Left ventricle myocardium superior (tissue), 1 donor: ENCODE measurements at regions not wholly inside any gene's neighbourhood (a gene's known extent, or its start where the extent isn't known, plus 50 kb on each side); places are given as distances from the start of the nearest gene placed in this dataset.
A peak's percentile ranks its signal among the peaks of the same experiment; 100 is the strongest.

Experiments
- ATAC-seq: fragments of 200-7000 bp; cut with Tn5 transposase; one replicate; pipeline ENCODE4 v1.9.1; 2020; ENCODE audit warnings: mild to moderate bottlenecking, moderate library complexity
- DNase-seq: peaks from one replicate; pipeline ENCODE4 v3.0.0-alpha.2; 2020
- intact Hi-C: fragments of 100-400 bp; cut with micrococcal nuclease; formaldehyde crosslinking; loops from one replicate; pipeline ENCODE4 v1.11.0; 2022
- donor health status: DM: no; HTN: yes; CAD: no; lungs with severe emphysema.

DNA sequence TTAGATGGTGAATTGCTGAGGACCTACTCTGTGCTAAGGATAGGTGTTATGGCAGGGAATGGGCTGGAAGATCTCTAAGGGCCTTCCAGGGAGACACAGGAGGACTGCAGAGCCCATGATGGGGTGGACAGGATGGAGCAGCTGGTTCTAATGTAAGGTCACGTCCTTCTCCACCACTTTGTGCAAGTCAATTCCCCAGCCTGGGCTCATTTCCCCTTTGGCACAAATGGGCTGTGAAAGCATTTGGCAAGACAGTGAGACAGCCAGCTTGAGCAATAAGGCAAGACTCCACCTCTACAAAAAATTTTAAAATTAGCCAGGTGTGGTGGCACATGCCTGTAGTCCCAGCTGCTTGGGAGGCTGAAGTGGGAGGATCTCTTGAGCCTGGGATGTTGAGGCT is 81.4 kb upstream of the THY1 start:
- intact Hi-C loops = no loop called here
- no peak for DNase-seq
- no peak for ATAC-seq

DNA sequence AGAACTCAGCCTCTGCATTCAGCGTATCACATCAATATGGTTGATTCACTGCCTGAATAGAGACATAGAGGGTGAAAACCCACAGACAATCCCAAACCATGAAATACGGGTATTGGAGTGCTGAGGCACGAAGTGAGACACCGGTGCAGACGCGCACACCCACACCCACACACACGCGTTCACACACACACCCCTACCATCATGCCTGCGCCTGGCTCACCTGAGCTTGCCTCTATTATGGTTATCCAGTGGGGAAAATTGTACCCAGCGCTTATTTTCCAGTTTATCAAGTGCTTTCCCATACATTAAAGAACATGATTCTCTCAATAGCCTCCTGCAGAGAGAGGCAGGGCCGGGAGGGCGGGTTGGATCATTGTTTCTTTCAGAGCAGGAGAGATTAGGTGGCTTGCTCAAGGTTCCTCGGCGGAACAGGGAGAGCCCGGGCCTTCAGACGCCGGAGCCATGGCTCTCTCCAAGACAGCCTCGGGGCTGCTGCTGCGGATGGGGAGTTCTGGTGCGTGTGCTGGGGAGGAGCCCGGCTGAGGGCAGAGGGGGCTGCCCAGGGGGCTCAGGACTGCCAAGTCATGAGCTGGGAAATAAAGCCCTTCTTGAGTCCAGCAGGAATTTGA is 78.9 kb upstream of the THY1 start:
- intact Hi-C loops = no loop called here
- DNase-seq = no peak
- ATAC-seq = no peak

DNA sequence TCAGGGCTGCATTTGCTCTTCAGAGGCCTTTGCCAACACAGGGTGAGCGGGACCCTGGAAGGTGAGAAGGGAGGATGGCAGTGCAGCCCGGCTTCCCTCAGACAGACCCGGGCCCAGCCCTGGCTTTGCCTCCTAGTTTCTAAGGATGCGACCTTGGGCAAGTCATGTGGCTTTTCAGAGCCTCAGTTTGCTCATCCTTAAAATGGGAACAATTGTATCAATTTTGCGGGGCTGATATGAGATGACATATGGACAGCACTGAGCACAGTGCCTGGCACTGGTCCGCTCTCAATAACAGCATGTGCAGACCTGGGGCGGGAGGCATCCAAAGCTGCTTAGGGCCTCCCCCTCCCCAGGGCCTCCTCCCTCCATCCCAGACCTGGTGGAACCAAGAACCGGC is 74.7 kb upstream of the THY1 start:
- DNase-seq = no peak
- intact Hi-C loops = no loop called here
- no peak for ATAC-seq

DNA sequence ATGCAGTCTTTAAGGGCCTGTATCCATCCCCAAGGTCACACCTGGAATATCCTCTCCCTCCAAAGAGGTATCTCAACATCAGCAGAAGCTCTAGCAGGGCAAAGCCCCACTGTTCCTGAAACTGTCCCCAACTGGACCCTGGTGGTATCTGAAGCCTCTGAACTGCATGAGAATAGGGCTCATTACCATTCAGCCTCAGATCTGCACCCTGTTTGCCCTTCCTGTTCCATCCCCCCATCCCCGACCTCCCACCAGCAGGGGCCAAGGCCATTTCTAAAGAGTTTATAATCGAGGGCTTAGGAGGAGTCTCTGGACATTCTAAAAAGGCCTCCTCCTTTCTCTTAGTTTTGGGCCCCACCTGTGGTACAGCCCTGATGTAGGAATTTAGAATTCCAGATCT is 74.0 kb upstream of the THY1 start:
- DNase-seq (no peak), ATAC-seq (no peak)
- intact Hi-C loops = no loop called here

DNA sequence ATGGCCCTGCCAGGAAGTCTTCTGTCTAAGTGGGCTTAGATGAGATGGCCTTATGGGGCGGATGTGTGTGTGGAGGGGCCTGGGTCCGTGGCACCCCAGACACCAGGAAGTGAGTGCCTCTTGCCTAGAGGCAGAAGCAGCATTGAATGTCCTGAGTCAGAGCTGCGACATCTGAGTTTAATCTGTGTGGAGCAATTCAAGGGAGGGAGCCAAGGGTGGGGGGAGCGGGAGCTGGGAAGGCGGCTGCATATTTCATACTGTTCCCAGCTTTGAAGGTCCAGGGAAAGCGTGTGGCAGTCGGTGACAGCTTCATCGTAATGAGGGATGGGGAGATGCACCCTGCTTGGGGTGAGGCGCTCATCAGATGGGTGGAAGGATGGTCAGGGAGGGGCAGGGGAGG is 73.5 kb upstream of the THY1 start:
- ATAC-seq (no peak), DNase-seq (no peak)
- intact Hi-C loops = no loop called here

DNA sequence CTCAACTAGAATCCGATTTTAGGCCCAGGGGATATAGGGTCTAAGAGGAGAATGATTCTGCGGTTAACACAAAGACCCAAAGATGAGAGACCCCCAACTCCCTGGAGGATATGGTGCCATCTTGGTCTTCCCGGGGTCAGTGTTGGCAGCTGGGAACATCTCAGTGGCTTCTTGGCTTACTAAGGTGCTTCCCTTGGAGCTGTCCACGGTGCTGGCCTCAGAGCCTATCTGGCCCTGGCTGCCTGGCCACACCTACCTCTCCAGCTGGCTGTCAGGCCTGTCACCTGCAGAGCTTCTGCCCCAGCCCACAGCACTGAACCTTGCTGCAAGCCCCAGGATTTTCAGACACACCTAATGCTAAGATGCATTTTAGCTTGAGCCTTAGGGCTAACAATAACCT is 70.7 kb upstream of the THY1 start:
- peak; percentile 46 for DNase-seq
- intact Hi-C loops = no loop called here
- no peak for ATAC-seq

DNA sequence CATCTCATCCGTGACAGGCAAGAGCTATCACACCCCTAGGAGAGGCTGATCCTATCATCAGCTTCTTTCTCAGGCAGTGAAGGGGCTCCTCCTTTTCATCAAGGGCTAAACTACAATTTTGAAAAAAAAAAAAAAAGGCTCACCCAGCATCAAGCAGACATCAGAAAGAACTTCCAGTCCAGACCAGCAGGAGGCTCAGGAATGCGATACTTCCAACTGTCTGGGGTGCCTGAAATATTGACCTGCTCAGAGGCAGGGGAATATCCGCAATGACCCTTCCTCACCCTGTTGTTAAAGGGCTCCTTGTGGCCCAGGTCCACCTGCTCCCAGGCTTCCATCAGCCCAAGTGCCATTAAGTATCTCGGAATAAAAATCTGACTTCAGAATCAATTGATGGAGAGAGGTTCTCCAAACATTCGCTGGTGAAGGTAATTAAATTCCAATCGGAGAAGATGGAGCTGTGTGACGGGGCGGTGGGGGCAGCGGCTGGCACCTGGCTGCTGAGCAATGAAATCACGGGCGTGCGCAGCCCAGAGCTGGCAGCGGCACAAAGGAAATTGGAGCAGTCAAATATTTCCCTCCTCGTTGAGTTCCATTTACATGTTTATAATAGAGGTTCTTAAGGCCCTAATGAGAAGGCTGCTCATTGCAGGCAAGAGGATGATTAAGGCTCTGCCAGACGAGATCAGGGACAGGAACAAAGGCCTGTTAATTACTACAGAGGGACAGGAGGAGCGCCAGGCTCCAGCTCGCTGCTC is 69.0 kb upstream of the THY1 start:
- ATAC-seq = no peak
- DNase-seq = no peak
- intact Hi-C loops = no loop called here

DNA sequence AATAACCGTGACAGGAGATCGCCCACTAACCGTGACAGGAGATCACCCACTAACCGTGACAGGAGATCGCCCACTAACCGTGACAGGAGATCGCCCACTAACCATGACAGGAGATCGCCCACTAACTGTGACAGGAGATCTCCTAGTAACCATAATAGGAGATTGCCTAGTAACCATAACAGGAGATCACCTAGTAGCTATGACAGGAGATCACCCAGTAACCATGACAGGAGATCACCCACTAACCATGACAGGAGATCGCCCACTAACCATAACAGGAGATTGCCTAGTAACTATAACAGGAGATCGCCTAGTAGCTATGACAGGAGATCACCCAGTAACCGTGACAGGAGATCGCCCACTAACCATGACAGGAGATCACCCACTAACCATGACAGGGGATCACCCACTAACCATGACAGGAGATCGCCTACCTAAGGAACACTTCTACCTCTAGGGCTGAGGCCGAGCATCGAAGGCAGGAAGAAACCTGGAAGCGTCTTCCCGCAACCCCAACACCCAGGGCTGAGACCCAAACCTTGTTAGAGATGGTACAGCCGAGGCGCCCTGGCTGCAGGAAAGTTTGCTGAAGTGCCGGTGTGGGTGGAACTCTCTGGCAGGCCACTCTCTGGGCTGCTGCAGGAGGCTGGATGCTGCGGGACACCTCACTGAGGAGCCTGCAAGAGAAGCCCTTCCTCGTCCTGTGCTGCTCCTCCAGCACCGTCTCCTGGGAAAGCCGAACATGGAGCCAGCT is 67.5 kb upstream of the THY1 start:
- no peak for ATAC-seq
- intact Hi-C loops = no loop called here
- no peak for DNase-seq

DNA sequence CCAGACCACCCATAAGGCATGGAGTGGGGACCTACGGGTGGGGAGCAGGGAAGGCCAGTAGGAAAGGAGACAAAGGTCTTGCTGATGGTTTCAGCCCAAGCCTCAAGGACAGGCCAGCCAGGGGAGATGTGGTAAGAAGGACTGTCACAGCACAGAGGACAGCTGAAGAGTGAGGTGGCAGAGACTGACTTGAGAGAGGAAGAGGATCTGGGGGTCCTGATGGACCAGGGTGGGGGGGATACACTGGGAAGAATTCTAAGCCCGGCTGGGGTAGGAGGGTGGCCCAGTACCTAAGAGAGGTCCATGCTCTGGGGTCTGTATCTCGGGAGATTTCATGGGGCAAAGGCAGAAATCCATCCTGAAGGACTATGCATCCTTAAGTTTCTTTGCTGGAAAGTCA is 66.1 kb upstream of the THY1 start:
- DNase-seq (no peak), ATAC-seq (no peak)
- intact Hi-C loops = no loop called here

DNA sequence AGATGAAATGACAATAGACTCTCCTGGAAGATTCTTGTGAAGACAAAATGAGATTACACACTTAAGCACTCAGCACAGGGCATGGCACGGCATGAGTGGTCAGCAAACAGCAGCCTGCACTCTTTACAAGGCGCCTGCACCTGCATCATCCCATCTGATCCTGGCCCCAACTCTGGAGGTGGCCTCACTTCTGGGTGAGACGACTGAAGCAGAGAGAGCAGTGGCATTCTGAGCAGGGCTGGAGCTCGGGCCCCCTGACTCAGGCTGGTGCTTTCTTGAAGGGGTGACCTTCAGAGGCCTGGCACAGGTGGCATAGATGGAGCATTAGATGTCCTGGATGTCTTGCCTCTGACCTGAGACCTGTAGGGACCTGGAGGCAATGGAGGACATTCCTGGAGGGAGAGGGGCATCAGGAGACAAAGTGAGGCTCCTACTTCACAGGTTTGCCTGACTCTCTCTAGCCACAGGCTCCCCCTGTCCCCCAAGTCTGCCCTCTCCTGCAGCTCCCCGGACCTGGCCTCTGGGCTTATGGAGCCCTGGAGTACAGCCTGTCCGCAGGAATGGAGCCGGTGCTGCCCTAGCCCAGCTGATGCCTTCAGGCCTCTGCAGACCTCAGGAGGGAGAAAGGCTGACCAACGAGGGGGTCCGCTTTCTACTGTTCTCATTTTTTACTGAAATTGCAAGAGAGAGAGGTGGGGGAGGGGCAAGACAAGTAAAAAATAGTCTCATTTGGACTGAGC is 65.5 kb upstream of the THY1 start:
- intact Hi-C loops = no loop called here
- DNase-seq = no peak
- ATAC-seq = no peak

DNA sequence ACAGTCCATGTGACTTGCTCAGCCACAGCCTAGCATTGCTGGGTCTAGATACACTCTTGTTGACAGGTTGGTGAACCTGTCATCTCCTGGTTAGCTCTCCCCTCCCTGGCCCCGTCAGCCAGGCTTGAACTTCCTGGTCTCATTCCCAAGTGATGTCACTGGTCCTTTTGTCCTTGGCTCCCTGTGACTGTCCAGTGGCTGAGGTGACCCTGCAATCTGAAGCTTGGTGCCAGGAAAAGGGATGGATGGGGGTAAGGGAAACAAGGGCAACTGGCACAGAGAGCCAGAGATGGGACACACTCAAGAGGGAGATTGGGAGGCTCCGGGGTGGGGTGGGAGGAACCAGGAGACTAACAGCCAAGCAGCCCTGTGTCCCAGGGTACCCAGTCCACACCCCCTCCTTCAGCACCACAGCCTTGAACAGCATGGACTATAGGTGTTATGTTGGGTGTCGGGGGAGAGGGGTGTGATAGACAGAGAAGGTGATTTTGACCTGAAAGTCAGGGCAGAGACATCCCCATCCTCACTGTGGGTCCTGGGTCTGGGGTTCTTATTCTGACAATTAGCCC is 63.8 kb upstream of the THY1 start:
- DNase-seq (no peak), ATAC-seq (no peak)
- intact Hi-C loops = no loop called here

DNA sequence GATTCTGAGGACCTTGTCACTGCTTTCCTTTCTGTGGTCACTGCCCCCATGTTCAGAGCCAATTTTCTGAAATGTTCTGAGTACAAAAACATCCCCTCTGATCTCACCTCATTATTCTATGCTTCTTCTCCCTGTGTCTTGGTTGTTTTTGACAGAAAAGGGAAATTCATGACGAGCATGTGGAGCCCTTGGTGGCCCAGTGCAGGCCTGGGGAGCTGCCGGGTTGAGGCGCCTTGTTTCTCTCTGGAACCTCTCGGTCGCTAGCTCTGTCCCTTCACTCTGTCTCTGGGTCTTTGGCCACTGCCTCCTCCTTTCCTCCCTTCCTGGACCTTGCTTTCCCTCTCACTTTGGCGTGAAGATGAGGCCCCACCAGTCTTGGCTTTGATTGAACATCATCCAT is 63.0 kb upstream of the THY1 start:
- intact Hi-C loops = no loop called here
- ATAC-seq (no peak), DNase-seq (no peak)

DNA sequence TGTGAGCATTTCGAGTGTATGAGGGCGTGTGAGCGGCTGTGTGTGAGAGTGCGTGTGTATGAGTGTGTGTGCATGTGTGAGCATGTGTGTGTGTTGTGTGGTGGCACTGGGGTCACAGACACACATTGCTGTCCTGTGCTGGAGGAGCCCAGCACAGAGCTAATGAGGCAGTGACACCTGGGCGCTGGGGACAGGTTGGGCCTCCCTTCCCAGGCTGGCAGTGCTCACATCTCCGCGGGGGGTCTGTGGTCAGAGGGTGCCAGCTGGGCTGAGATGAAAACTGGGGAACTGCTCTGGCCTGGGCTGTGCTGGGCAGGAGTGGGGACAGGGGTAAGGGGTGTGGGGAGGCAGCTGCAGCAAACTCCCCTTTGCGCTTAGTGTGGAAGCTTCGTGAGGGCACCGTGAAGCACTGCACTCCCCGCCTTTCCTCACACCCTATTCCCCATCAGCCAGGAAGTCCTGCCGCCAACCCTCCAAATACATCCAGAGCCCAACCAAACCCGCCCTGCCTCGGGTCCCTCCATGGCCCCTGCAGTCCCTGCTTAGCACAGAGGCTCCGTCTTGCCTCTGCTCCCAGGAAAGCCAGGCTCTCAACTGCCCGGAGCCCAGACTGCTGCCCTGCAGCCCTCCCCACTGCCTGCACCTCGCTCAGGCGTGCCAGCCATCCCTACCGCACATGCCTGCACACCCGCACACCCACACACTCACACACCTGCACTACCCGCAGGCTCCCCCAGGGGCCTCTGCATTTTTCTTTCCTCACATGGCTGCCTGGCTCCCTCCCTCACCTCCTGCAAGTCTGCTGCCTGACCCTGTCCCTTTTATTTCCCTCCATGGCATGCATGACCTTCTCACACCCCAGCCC is 62.0 kb upstream of the THY1 start:
- ATAC-seq (no peak), DNase-seq (no peak)
- intact Hi-C loops = no loop called here

DNA sequence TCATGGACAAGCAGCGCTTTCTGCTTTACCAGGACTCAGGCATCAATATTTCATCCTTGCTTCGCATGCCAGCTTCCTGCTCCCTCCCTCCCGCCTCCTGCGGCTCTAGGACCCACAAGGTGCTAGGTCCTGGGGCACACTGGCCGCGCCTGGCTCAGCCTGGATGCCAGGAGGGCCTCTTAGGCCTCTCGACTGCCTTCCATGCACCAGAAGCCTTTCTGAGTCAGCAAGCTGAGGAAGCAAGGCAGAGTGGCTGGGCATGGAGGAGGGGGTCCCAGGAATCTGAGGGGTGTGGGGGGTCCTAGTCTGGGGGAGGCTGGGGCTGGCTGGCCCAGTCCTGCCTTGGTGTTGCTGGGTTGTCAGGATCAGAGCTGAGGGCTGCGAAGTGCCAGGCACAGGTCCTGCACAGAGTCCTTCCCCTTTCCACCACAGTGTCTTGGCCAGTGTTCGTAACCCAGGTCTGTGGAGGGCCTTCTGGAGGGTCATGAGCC is 61.0 kb upstream of the THY1 start:
- DNase-seq (no peak), ATAC-seq (no peak)
- intact Hi-C loops = no loop called here

DNA sequence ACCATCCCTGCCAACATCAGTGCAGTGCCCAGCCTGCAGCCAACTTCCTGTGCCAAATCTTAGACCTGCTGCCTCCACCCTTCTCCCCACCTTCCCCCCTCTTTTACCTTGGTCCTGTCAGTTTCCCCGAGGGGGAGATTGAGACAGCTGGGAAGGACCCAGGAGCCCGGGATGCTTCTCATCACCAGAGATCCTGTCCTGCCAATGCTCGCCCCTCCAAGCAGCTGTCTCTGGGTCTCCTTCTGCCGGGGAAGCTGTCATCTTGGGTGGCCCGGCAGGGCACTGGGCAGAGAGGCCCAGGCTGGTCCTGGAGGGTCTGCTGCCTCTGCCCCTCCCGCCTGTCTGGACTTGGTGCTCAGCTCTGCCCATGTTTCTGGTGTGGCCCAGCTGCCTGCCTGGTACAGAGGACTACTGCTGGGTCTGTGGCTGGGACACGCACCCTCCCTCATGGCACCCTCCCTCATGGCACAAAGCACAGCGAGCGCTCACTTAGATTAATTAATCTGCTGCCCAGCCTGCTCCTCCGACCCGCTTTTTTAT is 60.4 kb upstream of the THY1 start:
- no peak for ATAC-seq
- intact Hi-C loops = no loop called here
- no peak for DNase-seq

DNA sequence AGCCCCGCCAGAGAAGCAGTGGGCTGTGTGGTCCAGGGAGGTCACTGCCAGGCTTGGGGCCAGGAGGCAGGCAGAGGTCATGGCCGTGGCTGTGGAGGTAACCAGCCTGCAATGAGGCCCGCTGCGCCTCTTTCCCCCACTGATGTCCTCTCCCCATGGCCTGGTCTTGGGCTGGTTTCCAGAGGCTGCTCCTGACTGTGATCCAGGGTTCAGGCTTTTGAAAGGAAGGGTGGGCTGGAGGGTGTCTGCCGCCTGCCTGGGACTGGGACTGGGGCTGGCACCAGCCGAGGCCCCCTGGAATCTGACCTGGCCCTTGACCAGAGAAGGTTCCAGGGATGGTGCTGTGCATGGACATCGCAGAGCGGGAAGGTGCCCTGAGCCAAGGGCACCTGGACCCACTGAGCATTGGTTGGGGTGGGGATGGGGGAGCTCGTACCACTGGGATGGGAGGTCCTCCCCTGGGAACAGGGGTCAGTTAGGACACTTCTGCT is 59.6 kb upstream of the THY1 start:
- DNase-seq = no peak
- intact Hi-C loops = no loop called here
- ATAC-seq = no peak

DNA sequence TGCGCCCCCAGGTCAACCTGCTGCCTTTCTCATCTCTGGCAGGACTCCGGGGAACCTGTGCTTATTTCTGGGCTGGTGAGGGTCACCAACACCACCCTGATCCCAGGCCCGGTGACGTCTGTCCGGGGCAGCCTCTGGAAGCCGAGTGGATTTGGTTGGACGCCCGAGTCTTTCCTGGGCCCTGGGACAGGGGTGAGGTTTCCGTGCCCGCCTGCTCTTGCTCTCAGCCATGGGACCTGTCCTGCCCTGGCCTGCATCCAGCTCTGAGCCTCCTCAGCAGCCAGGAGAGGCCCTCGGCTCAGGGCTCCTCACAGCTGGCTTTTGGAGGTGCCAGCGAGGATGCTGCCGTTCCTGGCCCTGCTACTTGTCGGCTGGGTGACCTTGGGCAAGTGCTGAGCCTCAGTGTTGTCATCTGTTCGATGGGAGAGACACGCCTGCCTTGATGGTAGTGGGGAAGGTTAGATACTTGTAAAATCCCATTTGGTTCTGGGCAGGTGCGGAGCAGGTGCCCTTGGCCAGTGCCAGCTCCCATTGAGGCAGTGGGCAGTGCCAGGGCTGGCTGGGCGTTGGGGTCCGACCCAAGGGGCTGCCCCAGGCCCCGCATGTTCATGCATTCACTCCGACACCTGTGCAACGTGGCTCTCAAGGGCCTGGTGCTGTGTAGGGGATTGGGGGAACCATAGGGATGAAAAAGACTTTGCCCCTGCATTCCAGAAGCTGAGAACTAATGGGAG is 58.9 kb upstream of the THY1 start:
- intact Hi-C loops = no loop called here
- ATAC-seq (peak; percentile 37), DNase-seq (peak; percentile 58)
